GM21528 (cell line): ENCODE measurements at regions not wholly inside any gene's neighbourhood (a gene's known extent, or its start where the extent isn't known, plus 50 kb on each side); places are given as distances from the start of the nearest gene placed in this dataset.

Experiments
- ATAC-seq: cut with Tn5 transposase; IDR thresholded peaks from one replicate; pipeline ENCODE4 v1.9.1; 2021; ENCODE audit warnings: mild to moderate bottlenecking, moderate library complexity; ENCODE audit not compliant: unreplicated experiment, low FRiP score

- no peak for ATAC-seq
These were observed 140.0 kb upstream of the HMHB1 start for GRCh38 chr5:143671674-143672569.

GRCh38 chr5:143671021-143671420 is 140.9 kb upstream of the HMHB1 start:
- no peak for ATAC-seq

- no peak for ATAC-seq
These were observed 146.1 kb upstream of the HMHB1 start for GRCh38 chr5:143665866-143666265.

GRCh38 chr5:143664623-143665022 is 147.3 kb upstream of the HMHB1 start:
- ATAC-seq, result no peak

- ATAC-seq, result no peak
These were observed 148.1 kb upstream of the HMHB1 start for GRCh38 chr5:143663872-143664271.

- no peak for ATAC-seq
These were observed 149.9 kb upstream of the HMHB1 start for GRCh38 chr5:143662020-143662419.

- no peak for ATAC-seq
These were observed 151.3 kb upstream of the HMHB1 start for GRCh38 chr5:143660625-143661024.

GRCh38 chr5:143659599-143660238 is 152.2 kb upstream of the HMHB1 start:
- no peak for ATAC-seq

- ATAC-seq, result no peak
These were observed 153.0 kb upstream of the HMHB1 start for GRCh38 chr5:143658956-143659355.

- ATAC-seq, result no peak
These were observed 154.2 kb upstream of the HMHB1 start for GRCh38 chr5:143657647-143658285.

- ATAC-seq, result no peak
These were observed 158.1 kb upstream of the HMHB1 start for GRCh38 chr5:143653766-143654282.

- ATAC-seq, result no peak
These were observed 158.7 kb upstream of the HMHB1 start for GRCh38 chr5:143653256-143653655.

GRCh38 chr5:143652108-143652700 is 159.8 kb upstream of the HMHB1 start:
- ATAC-seq, result no peak

- no peak for ATAC-seq
These were observed 161.9 kb upstream of the HMHB1 start for GRCh38 chr5:143649937-143650621.

- no peak for ATAC-seq
These were observed 163.3 kb upstream of the HMHB1 start for GRCh38 chr5:143648696-143649095.

GRCh38 chr5:143646961-143647360 is 165.0 kb upstream of the HMHB1 start:
- ATAC-seq, result no peak

- no peak for ATAC-seq
These were observed 166.6 kb upstream of the HMHB1 start for GRCh38 chr5:143645356-143645755.

GRCh38 chr5:143644727-143645126 is 167.2 kb upstream of the HMHB1 start:
- no peak for ATAC-seq

- ATAC-seq, result no peak
These were observed 169.2 kb upstream of the HMHB1 start for GRCh38 chr5:143642791-143643190.
